NOMO-1 (cell line): ENCODE measurements at regions not wholly inside any gene's neighbourhood (a gene's known extent, or its start where the extent isn't known, plus 50 kb on each side); places are given as distances from the start of the nearest gene placed in this dataset.

ENCODE experiments used
- DNase-seq, 2 experiments: peaks; one replicate each; lab custom pipeline; 2025; ENCODE audit not compliant: unreplicated experiment in 2 of 2; lab: John Stamatoyannopoulos, UW

DNA sequence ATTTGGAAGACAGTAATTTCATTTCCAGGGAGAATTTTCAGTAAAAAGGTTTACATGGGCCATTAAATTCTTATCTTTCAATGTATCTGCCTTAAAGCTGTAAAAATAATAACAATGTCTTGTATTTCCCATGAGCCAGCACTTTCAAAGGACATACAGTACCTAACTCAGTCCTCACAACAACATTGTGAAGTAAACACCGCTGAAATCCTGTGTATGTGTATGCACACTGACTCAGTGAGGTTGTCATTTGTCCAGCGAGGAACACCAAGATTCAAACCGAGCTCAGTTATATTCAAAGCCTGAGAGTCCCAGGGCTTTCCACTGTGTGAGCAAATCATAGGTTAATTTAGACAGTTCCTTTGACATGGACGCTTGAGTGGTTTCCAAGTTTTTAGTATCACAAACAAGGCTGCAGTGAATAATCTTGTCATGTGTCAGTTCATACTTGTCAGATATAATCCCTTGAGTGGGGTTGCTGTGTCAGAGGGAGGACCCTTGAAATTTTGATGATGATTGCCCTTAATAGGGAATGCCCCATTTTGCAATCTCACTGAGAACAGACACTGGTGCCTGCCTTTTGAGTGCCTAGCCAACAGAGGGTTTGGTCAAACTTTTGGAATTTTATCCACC, 50.0 kb upstream of the SLC22A23 start:
- no peak for DNase-seq
